OCI-LY3 (cell line): ENCODE measurements at regions not wholly inside any gene's neighbourhood (a gene's known extent, or its start where the extent isn't known, plus 50 kb on each side); places are given as distances from the start of the nearest gene placed in this dataset.
A peak's percentile ranks its signal among the peaks of the same experiment; 100 is the strongest.

Source experiments
- EZH2phosphoT487 ChIP-seq: fragments of 200-600 bp; shearing (Covaris generic); IDR thresholded peaks from 2 replicates; pipeline ENCODE4 v1.6.1; 2018; ENCODE audit warnings: antibody characterized with exemption, mixed run types, low read depth
- TF ChIP-seq, protein P1 (sequence below): fragments of 200-600, 300-600 bp; sonication (generic); IDR thresholded peaks from 2 replicates; pipeline ENCODE4 v1.5.1; 2014; ENCODE audit warnings: antibody characterized with exemption, low read length, low read depth

DNA sequence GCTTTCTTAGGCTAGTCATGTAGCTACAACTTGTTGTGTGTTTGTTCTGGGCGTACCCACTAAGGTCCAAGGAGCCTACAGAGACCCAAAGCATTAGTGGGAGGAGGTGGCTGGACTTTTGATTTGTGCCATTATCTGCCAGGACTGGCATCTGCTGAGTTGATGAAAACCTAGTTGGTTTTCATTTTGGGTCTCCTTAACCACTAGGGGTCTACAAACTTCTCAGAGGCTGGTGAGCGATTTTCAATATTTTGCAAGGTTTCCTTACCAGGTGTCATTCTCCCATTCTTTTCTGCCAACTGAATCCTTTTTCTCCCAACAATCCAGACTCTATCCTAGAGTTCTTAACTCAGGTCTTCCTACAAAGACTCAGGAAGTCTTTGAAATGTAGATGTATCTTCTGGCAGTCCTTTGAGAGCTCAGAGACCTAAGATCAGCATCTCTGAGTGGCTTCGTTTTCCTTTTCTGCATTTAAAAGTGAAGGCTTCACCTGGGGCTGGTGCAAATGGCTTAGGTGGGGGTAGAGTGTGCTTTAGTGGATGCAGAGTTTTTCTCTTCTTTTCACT is 150.0 kb upstream of the RMST start:
- TF ChIP-seq, protein P1, sequence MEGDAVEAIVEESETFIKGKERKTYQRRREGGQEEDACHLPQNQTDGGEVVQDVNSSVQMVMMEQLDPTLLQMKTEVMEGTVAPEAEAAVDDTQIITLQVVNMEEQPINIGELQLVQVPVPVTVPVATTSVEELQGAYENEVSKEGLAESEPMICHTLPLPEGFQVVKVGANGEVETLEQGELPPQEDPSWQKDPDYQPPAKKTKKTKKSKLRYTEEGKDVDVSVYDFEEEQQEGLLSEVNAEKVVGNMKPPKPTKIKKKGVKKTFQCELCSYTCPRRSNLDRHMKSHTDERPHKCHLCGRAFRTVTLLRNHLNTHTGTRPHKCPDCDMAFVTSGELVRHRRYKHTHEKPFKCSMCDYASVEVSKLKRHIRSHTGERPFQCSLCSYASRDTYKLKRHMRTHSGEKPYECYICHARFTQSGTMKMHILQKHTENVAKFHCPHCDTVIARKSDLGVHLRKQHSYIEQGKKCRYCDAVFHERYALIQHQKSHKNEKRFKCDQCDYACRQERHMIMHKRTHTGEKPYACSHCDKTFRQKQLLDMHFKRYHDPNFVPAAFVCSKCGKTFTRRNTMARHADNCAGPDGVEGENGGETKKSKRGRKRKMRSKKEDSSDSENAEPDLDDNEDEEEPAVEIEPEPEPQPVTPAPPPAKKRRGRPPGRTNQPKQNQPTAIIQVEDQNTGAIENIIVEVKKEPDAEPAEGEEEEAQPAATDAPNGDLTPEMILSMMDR, result peak; percentile 23
- no peak for TF ChIP-seq EZH2phosphoT487
